Type B pancreatic cell (in vitro differentiated cells): ENCODE measurements at regions not wholly inside any gene's neighbourhood (a gene's known extent, or its start where the extent isn't known, plus 50 kb on each side); places are given as distances from the start of the nearest gene placed in this dataset.

Experiments
- DNase-seq: peaks from one replicate; pipeline ENCODE4 v3.0.0; 2021; ENCODE audit warnings: mixed read lengths; ENCODE audit not compliant: unreplicated experiment; ENCODE audit errors: extremely low spot score
- H3K27ac Mint-ChIP-seq: 2 replicates; pipeline ENCODE4 v1.8.0; 2021; ENCODE audit warnings: mild to moderate bottlenecking, mixed read lengths
- H3K27me3 Mint-ChIP-seq: 2 replicates; pipeline ENCODE4 v1.8.0; 2021; ENCODE audit warnings: mixed read lengths
- H3K36me3 Mint-ChIP-seq: 2 replicates; pipeline ENCODE4 v1.8.0; 2021; ENCODE audit warnings: mixed read lengths
- H3K4me1 Mint-ChIP-seq: one replicate; pipeline ENCODE4 v1.8.0; 2021; ENCODE audit warnings: mixed read lengths; ENCODE audit not compliant: unreplicated experiment
- H3K4me3 Mint-ChIP-seq: 2 replicates; pipeline ENCODE4 v1.8.0; 2021; ENCODE audit warnings: mild to moderate bottlenecking, mixed read lengths
- H3K9me3 Mint-ChIP-seq: 2 replicates; pipeline ENCODE4 v1.8.0; 2021; ENCODE audit warnings: mixed read lengths
- CTCF ChIP-seq: fragments of 200-600 bp; sonication (generic); conservative IDR thresholded peaks from 2 replicates; pipeline ENCODE4 v1.5.0; 2021; ENCODE audit warnings: antibody characterized with exemption, mild to moderate bottlenecking

GRCh38 chr11:29712616-29713015 is 304.2 kb downstream of the KCNA4 start:
- H3K4me3 Mint-ChIP-seq, result no peak overlapping the region
- TF ChIP-seq CTCF, result no peak
- DNase-seq, result no peak
- H3K27me3 Mint-ChIP-seq, result no peaks in the 10 kb centered on the region
- H3K4me1 Mint-ChIP-seq, result no peaks in the 10 kb centered on the region
- H3K27ac Mint-ChIP-seq, result no peak overlapping the region
- H3K9me3 Mint-ChIP-seq, result no peaks in the 10 kb centered on the region
- no peaks in the 10 kb centered on the region for H3K36me3 Mint-ChIP-seq

- Mint-ChIP-seq H3K36me3 (no peaks in the 10 kb centered on the region), H3K27ac (no peak overlapping the region), H3K27me3 (no peaks in the 10 kb centered on the region), H3K9me3 (peaks cover 7% of the 10 kb centered on the region), H3K4me1 (no peaks in the 10 kb centered on the region), H3K4me3 (no peak overlapping the region)
- TF ChIP-seq CTCF, result no peak
- DNase-seq, result no peak
Measured at GRCh38 chr11:29707924-29708323, 308.9 kb downstream of the KCNA4 start.

GRCh38 chr11:29685361-29685760 is 331.5 kb downstream of the KCNA4 start:
- Mint-ChIP-seq H3K27me3 (peaks cover 3% of the 10 kb centered on the region), H3K27ac (no peak overlapping the region), H3K4me1 (peaks cover 7% of the 10 kb centered on the region), H3K36me3 (no peaks in the 10 kb centered on the region), H3K4me3 (no peak overlapping the region), H3K9me3 (no peaks in the 10 kb centered on the region)
- DNase-seq, result no peak
- no peak for TF ChIP-seq CTCF

GRCh38 chr11:29682856-29683255 is 334.0 kb downstream of the KCNA4 start:
- no peak for DNase-seq
- Mint-ChIP-seq H3K9me3 (no peaks in the 10 kb centered on the region), H3K4me1 (peaks cover under 1% of the 10 kb centered on the region), H3K27ac (no peak overlapping the region), H3K4me3 (no peak overlapping the region), H3K27me3 (no peaks in the 10 kb centered on the region), H3K36me3 (no peaks in the 10 kb centered on the region)
- no peak for TF ChIP-seq CTCF

- no peaks in the 10 kb centered on the region for H3K36me3 Mint-ChIP-seq
- no peak overlapping the region for H3K27ac Mint-ChIP-seq
- no peaks in the 10 kb centered on the region for H3K4me1 Mint-ChIP-seq
- no peak for TF ChIP-seq CTCF
- H3K9me3 Mint-ChIP-seq, result no peaks in the 10 kb centered on the region
- no peak for DNase-seq
- no peak overlapping the region for H3K4me3 Mint-ChIP-seq
- no peaks in the 10 kb centered on the region for H3K27me3 Mint-ChIP-seq
Measured at GRCh38 chr11:29679996-29680395, 336.8 kb downstream of the KCNA4 start.

- Mint-ChIP-seq H3K27me3 (no peaks in the 10 kb centered on the region), H3K27ac (no peak overlapping the region), H3K9me3 (no peaks in the 10 kb centered on the region), H3K36me3 (no peaks in the 10 kb centered on the region), H3K4me1 (no peaks in the 10 kb centered on the region), H3K4me3 (no peak overlapping the region)
- no peak for DNase-seq
- no peak for TF ChIP-seq CTCF
Measured at GRCh38 chr11:29676993-29677392, 339.8 kb downstream of the KCNA4 start.
